ENCODE measurements at regions not wholly inside any gene's neighbourhood (a gene's known extent, or its start where the extent isn't known, plus 50 kb on each side); places are given as distances from the start of the nearest gene placed in this dataset.

DNA sequence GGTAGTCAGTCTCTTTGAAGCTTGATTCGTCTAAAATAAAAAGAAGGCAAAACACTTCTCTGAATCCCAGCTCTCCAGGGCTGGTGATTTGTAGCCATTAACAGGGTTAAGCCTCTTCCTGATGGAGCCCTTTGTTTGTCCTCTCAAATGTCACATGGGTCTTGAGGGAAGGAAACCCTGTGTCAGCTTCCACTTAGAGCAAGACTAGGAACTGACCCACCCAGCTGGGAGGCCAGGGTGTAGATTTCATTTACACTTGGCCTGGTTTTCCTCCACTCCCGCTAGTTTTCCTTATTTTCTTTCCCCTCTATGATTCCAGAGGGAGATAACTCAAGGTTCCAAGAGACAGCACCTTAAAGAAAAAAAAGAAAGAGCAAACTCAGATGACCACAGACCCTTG lies 230.5 kb upstream of the EGLN3 start:
- TF ChIP-seq CTCF (IDR thresholded peaks at IDR 0.05) (no peak), TEAD4 (CRISPR knock-in tag; IDR thresholded peaks at IDR 0.05) (no peak), ZNF121 (CRISPR knock-in tag; IDR thresholded peaks at IDR 0.05) (no peak), ZNF416 (CRISPR knock-in tag; IDR thresholded peaks at IDR 0.05) (no peak), ATF1 (CRISPR knock-in tag; IDR thresholded peaks at IDR 0.05) (no peak), ETV6 (CRISPR knock-in tag; IDR thresholded peaks at IDR 0.05) (no peak), NR1H2 (CRISPR knock-in tag; IDR thresholded peaks at IDR 0.05) (no peak), TP53 (CRISPR knock-in tag; IDR thresholded peaks at IDR 0.05) (no peak)
